Epithelial cell of proximal tubule (primary cell): ENCODE measurements at regions not wholly inside any gene's neighbourhood (a gene's known extent, or its start where the extent isn't known, plus 50 kb on each side); places are given as distances from the start of the nearest gene placed in this dataset.

Experiments
- DNase-seq: peaks from one replicate; pipeline ENCODE4 v3.0.0-alpha.2; 2011; ENCODE audit warnings: low read depth
- H3K4me3 ChIP-seq: 2 replicates; pipeline ENCODE4 v1.5.1; 2011; ENCODE audit warnings: low read depth, mild to moderate bottlenecking, low read length
- CTCF ChIP-seq: conservative IDR thresholded peaks from 2 replicates; pipeline ENCODE4 v1.5.1; 2012; ENCODE audit warnings: low read depth, mild to moderate bottlenecking, low read length

- no peak overlapping the region for H3K4me3 ChIP-seq
- no peak for DNase-seq
- TF ChIP-seq CTCF: no peak
Measured at GRCh38 chr9:29778281-29778849, 2205.1 kb upstream of the C9orf72 start.

GRCh38 chr9:29793970-29794369 lies 2220.7 kb upstream of the C9orf72 start:
- TF ChIP-seq CTCF: no peak
- H3K4me3 ChIP-seq: no peak overlapping the region
- DNase-seq: no peak

DNA sequence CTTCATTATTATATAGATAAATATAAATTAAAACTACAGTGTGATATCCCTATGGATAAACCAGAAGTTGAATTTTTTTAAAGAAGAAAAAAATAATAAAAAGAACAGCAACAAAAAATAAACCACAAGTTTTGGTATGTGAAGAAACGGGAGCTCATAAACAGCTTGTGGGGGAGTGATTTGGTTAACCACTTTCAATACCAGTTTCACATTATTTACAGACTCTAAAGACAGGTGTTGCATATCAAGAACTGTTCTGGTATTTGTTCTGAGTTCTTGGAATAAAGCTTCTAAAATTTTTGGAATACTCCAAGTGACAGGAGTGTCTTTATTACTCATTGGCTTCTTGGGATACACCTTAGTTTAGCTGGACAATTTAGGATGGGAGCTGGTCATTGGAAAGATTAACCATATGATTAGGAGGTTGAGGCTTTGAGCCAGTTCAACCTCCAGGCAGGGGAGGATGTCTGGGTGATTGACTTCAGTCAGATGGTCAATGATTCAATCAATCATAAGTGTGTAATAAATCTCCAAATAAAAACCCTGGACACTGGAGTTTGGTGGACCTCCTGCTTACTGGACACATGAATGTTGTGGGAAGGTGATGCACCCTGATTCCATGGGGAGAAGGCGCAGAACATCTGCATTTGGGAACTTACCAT lies 2223.1 kb upstream of the C9orf72 start:
- no peak for TF ChIP-seq CTCF
- H3K4me3 ChIP-seq: no peak overlapping the region
- DNase-seq: no peak

DNA sequence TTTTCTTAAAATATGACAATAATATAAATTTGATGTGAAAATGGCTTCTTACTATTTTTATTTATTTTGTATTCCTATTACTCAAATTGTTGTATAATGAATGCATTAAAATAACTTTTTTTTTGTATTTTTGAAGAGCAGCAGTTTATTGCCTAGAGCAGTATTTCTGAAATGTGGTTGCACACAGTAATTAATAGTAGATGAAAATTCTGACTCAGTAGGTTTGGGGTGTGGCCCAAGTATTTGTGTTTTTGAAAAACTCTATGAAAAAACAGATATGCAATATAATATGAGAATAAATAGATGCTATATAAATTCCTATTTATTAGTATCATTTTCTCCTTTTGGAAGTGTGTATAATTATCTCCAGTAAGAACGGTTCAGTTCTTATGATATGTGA lies 2225.3 kb upstream of the C9orf72 start:
- no peak for DNase-seq
- H3K4me3 ChIP-seq: no peak overlapping the region
- no peak for TF ChIP-seq CTCF

DNA sequence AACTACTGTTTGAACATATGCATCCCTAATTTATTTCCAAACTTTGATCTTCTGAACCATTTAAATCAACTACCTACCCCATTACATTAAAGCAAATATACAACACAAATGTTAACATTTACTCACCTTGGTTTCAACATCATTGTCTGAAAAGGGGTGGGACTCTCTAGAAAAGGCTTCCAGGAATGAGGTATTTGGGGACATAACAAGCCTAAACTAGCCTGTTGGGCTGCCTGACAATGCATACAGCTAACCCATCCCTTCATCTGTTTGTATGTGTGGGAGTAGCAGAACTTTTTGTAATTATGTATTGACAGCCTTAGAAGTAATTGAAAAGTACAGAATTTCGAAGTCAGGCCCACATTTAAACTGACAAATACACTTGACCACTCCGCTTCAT lies 2225.9 kb upstream of the C9orf72 start:
- TF ChIP-seq CTCF: no peak
- H3K4me3 ChIP-seq: no peak overlapping the region
- no peak for DNase-seq

DNA sequence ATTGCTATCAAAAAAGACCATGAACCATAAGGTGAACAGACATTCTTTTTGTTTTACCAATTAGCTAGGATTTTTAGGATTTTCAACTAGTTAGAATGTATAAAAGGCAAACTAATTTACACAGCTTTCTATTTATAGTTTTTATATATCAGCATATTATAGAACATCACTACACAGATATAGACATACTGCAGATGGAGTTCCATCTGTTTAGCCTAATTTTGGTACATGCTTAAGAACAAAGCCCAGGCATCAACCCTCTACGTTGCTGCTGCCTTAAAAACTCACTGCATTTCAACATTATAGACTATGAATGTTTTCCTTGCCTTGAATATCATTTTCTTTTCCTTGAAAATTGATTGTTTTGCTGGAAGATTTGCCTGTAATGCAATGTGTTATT lies 2227.5 kb upstream of the C9orf72 start:
- DNase-seq: no peak
- TF ChIP-seq CTCF: no peak
- no peak overlapping the region for H3K4me3 ChIP-seq

DNA sequence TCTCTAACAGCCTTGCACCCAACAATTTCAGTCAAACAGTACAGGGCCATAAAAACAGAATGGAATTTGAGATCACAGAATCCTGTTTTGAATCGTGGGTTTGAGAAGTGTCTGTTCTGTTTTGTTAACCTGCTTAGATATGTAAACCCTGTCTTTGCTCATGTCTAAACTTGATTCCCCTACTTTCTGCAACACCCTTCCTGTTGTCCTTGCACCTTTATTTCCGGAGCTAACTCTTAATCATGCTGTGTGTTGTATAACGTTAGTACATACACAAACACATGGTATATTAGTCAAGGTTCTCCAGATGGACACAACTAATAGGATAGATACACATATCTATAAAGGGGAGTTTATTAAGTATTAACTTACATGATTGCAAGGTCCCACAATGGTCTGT lies 2229.2 kb upstream of the C9orf72 start:
- no peak overlapping the region for H3K4me3 ChIP-seq
- no peak for DNase-seq
- no peak for TF ChIP-seq CTCF
